Amniotic epithelial cell (primary cell): ENCODE measurements at regions not wholly inside any gene's neighbourhood (a gene's known extent, or its start where the extent isn't known, plus 50 kb on each side); places are given as distances from the start of the nearest gene placed in this dataset.

Experiments used
- DNase-seq: peaks from one replicate; pipeline ENCODE4 v3.0.0-alpha.2; 2010; ENCODE audit warnings: low read depth

- peak; percentile 51 for DNase-seq
Measured at GRCh38 chr10:113326160-113327111, 226.4 kb upstream of the HABP2 start.

- peak; percentile 86 for DNase-seq
Measured at GRCh38 chr10:113329121-113329596, 223.7 kb upstream of the HABP2 start.

- no peak for DNase-seq
Measured at GRCh38 chr10:113331961-113332360, 220.9 kb upstream of the HABP2 start.

- no peak for DNase-seq
Measured at GRCh38 chr10:113333313-113333712, 219.5 kb upstream of the HABP2 start.

GRCh38 chr10:113335592-113335991 is 217.3 kb upstream of the HABP2 start:
- DNase-seq = peak; percentile 7

- DNase-seq = no peak
Measured at GRCh38 chr10:113336549-113337130, 216.2 kb upstream of the HABP2 start.

- no peak for DNase-seq
Measured at GRCh38 chr10:113337142-113337541, 215.7 kb upstream of the HABP2 start.

GRCh38 chr10:113339121-113339520 is 213.7 kb upstream of the HABP2 start:
- no peak for DNase-seq

- no peak for DNase-seq
Measured at GRCh38 chr10:113340282-113340681, 212.6 kb upstream of the HABP2 start.

- no peak for DNase-seq
Measured at GRCh38 chr10:113341138-113341537, 211.7 kb upstream of the HABP2 start.

GRCh38 chr10:113345826-113346624 is 206.8 kb upstream of the HABP2 start:
- no peak for DNase-seq

GRCh38 chr10:113347508-113347907 is 205.3 kb upstream of the HABP2 start:
- DNase-seq = no peak

- DNase-seq = no peak
Measured at GRCh38 chr10:113348694-113349093, 204.2 kb upstream of the HABP2 start.

GRCh38 chr10:113350311-113351040 is 202.4 kb upstream of the HABP2 start:
- no peak for DNase-seq

GRCh38 chr10:113354711-113355110 is 198.1 kb upstream of the HABP2 start:
- no peak for DNase-seq

GRCh38 chr10:113356794-113357680 is 195.8 kb upstream of the HABP2 start:
- DNase-seq = no peak

- no peak for DNase-seq
Measured at GRCh38 chr10:113357681-113358300, 195.1 kb upstream of the HABP2 start.

GRCh38 chr10:113359655-113360054 is 193.2 kb upstream of the HABP2 start:
- no peak for DNase-seq

- no peak for DNase-seq
Measured at GRCh38 chr10:113360870-113361269, 192.0 kb upstream of the HABP2 start.

GRCh38 chr10:113362645-113363091 is 190.2 kb upstream of the HABP2 start:
- DNase-seq = peak; percentile 2
